ENCODE measurements at regions not wholly inside any gene's neighbourhood (a gene's known extent, or its start where the extent isn't known, plus 50 kb on each side); places are given as distances from the start of the nearest gene placed in this dataset.

DNA sequence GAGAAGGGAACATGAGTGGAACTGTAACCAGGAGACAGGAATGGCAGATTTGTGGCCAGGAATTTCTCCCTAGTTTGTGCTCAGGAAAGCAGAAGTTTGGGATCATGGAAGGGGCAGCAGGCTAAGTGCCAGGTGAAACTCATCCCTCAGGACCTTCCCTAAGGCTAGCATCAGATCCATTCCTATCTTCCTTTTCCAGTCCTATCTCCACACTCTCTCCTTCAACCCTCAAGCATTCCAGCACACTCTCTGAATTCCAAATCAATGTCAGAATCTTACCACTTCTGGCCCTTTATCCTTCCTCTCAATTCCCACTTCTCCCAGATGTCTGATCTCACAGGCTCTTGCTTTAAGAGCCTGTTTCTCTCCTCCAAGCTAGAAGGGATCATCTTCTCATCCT, 53.2 kb upstream of the GRIA1 start:
- in situ Hi-C loops (cut with HindIII; ENCODE audit: low pct_ligation_motif_present, low pct_unique_long_range_greater_than_20kb, low sequenced_read_pairs), result no loop called here
- DNase-seq, result no peak

DNA sequence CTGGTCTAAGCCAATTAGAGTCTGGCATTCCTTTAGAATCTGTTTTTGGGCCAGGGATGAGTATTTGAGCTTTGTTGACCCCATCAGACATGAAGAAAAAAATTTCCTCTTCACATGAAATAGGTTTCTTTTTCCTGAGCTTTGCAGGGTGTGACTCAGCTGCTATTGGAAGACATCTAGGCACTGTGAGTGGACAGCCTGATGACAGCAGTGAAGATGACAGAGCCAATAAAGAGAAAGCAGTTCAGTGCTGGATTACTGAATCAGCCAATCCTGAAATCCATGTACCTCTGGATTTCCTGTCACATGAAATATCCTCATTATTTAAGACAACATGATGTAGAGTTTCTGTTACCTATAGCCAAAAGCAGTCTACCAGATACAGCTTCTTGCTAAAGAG, 51.3 kb upstream of the GRIA1 start:
- in situ Hi-C loops (cut with HindIII; ENCODE audit: low pct_ligation_motif_present, low pct_unique_long_range_greater_than_20kb, low sequenced_read_pairs), result no loop called here
- no peak for DNase-seq
